ENCODE measurements at regions not wholly inside any gene's neighbourhood (a gene's known extent, or its start where the extent isn't known, plus 50 kb on each side); places are given as distances from the start of the nearest gene placed in this dataset.

GRCh38 chr5:143554918-143555477 lies 151.5 kb upstream of the NR3C1 start (continued):
- TF ChIP-seq, protein P1, sequence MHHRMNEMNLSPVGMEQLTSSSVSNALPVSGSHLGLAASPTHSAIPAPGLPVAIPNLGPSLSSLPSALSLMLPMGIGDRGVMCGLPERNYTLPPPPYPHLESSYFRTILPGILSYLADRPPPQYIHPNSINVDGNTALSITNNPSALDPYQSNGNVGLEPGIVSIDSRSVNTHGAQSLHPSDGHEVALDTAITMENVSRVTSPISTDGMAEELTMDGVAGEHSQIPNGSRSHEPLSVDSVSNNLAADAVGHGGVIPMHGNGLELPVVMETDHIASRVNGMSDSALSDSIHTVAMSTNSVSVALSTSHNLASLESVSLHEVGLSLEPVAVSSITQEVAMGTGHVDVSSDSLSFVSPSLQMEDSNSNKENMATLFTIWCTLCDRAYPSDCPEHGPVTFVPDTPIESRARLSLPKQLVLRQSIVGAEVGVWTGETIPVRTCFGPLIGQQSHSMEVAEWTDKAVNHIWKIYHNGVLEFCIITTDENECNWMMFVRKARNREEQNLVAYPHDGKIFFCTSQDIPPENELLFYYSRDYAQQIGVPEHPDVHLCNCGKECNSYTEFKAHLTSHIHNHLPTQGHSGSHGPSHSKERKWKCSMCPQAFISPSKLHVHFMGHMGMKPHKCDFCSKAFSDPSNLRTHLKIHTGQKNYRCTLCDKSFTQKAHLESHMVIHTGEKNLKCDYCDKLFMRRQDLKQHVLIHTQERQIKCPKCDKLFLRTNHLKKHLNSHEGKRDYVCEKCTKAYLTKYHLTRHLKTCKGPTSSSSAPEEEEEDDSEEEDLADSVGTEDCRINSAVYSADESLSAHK (CRISPR knock-in tag; IDR thresholded peaks at IDR 0.05; ENCODE audit: borderline replicate concordance), result no peak
- TF ChIP-seq ZBTB44 (CRISPR knock-in tag; IDR thresholded peaks at IDR 0.05) (0 out of 2 replicates have a peak, but pooled peaks have one; percentile 42), ZNF800 (CRISPR knock-in tag; IDR thresholded peaks at IDR 0.05) (no peak), ZFP37 (CRISPR knock-in tag; IDR thresholded peaks at IDR 0.05; ENCODE audit: borderline replicate concordance) (no peak; the same call in 1 of the 2 replicates), POLR2AphosphoS5 (IDR thresholded peaks at IDR 0.05; ENCODE audit: low read depth, low read length) (no peak), RBAK (CRISPR knock-in tag; IDR thresholded peaks at IDR 0.05) (no peak), ZNF598 (CRISPR knock-in tag; IDR thresholded peaks at IDR 0.05; ENCODE audit: borderline replicate concordance) (no peak), ZNF207 (IDR thresholded peaks at IDR 0.05; ENCODE audit: borderline replicate concordance) (no peak)
- TF ChIP-seq, protein P2, sequence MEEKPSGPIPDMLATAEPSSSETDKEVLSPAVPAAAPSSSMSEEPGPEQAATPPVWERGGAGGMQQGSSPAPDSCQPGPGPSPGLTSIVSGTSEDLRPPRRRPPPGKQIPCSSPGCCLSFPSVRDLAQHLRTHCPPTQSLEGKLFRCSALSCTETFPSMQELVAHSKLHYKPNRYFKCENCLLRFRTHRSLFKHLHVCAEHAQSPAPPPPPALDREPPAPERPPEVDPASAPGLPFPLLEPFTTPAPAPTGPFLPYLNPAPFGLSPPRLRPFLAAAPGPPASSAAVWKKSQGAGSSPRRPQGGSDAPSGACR (CRISPR knock-in tag; IDR thresholded peaks at IDR 0.05), result peak; percentile 84; the same call in 1 of the 2 replicates
- TF ChIP-seq, protein P3, sequence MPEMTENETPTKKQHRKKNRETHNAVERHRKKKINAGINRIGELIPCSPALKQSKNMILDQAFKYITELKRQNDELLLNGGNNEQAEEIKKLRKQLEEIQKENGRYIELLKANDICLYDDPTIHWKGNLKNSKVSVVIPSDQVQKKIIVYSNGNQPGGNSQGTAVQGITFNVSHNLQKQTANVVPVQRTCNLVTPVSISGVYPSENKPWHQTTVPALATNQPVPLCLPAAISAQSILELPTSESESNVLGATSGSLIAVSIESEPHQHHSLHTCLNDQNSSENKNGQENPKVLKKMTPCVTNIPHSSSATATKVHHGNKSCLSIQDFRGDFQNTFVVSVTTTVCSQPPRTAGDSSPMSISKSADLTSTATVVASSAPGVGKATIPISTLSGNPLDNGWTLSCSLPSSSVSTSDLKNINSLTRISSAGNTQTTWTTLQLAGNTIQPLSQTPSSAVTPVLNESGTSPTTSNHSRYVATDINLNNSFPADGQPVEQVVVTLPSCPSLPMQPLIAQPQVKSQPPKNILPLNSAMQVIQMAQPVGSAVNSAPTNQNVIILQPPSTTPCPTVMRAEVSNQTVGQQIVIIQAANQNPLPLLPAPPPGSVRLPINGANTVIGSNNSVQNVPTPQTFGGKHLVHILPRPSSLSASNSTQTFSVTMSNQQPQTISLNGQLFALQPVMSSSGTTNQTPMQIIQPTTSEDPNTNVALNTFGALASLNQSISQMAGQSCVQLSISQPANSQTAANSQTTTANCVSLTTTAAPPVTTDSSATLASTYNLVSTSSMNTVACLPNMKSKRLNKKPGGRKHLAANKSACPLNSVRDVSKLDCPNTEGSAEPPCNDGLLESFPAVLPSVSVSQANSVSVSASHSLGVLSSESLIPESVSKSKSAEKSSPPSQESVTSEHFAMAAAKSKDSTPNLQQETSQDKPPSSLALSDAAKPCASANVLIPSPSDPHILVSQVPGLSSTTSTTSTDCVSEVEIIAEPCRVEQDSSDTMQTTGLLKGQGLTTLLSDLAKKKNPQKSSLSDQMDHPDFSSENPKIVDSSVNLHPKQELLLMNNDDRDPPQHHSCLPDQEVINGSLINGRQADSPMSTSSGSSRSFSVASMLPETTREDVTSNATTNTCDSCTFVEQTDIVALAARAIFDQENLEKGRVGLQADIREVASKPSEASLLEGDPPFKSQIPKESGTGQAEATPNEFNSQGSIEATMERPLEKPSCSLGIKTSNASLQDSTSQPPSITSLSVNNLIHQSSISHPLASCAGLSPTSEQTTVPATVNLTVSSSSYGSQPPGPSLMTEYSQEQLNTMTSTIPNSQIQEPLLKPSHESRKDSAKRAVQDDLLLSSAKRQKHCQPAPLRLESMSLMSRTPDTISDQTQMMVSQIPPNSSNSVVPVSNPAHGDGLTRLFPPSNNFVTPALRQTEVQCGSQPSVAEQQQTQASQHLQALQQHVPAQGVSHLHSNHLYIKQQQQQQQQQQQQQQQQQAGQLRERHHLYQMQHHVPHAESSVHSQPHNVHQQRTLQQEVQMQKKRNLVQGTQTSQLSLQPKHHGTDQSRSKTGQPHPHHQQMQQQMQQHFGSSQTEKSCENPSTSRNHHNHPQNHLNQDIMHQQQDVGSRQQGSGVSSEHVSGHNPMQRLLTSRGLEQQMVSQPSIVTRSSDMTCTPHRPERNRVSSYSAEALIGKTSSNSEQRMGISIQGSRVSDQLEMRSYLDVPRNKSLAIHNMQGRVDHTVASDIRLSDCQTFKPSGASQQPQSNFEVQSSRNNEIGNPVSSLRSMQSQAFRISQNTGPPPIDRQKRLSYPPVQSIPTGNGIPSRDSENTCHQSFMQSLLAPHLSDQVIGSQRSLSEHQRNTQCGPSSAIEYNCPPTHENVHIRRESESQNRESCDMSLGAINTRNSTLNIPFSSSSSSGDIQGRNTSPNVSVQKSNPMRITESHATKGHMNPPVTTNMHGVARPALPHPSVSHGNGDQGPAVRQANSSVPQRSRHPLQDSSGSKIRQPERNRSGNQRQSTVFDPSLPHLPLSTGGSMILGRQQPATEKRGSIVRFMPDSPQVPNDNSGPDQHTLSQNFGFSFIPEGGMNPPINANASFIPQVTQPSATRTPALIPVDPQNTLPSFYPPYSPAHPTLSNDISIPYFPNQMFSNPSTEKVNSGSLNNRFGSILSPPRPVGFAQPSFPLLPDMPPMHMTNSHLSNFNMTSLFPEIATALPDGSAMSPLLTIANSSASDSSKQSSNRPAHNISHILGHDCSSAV (CRISPR knock-in tag; IDR thresholded peaks at IDR 0.05; ENCODE audit: borderline replicate concordance), result no peak
- TF ChIP-seq, protein P4, sequence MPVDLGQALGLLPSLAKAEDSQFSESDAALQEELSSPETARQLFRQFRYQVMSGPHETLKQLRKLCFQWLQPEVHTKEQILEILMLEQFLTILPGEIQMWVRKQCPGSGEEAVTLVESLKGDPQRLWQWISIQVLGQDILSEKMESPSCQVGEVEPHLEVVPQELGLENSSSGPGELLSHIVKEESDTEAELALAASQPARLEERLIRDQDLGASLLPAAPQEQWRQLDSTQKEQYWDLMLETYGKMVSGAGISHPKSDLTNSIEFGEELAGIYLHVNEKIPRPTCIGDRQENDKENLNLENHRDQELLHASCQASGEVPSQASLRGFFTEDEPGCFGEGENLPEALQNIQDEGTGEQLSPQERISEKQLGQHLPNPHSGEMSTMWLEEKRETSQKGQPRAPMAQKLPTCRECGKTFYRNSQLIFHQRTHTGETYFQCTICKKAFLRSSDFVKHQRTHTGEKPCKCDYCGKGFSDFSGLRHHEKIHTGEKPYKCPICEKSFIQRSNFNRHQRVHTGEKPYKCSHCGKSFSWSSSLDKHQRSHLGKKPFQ (CRISPR knock-in tag; IDR thresholded peaks at IDR 0.05; ENCODE audit: insufficient replicate concordance), result no peak

Measured in HepG2 (cell line).